ENCODE measurements at regions not wholly inside any gene's neighbourhood (a gene's known extent, or its start where the extent isn't known, plus 50 kb on each side); places are given as distances from the start of the nearest gene placed in this dataset.

GRCh38 chr7:155231941-155232340 is 65.7 kb upstream of the INSIG1 start:
- no peaks in the 10 kb centered on the region for H3K9me3 ChIP-seq (ENCODE audit: insufficient read depth, low read length)
- no peak overlapping the region for H3K9ac ChIP-seq (ENCODE audit: insufficient read length, low read depth)
- H3K4me1 ChIP-seq (ENCODE audit: insufficient read depth, insufficient read length): peaks cover 4% of the 10 kb centered on the region
- H3K4me3 ChIP-seq (ENCODE audit: insufficient read length, low read depth): no peak overlapping the region
- no peak for DNase-seq (ENCODE audit: low read depth, low spot score)
- peaks cover 6% of the 10 kb centered on the region for H3K27me3 ChIP-seq (ENCODE audit: insufficient read depth, insufficient read length)
- no peak for TF ChIP-seq YY1 (IDR thresholded peaks at IDR 0.05; ENCODE audit: insufficient read depth, insufficient read length)
- no peak for TF ChIP-seq SUZ12 (IDR thresholded peaks at IDR 0.05; ENCODE audit: extremely low read depth, insufficient read depth, insufficient read length)
- no peak for TF ChIP-seq ZNF274 (IDR thresholded peaks at IDR 0.05; ENCODE audit: low read depth, low read length)
- no peaks in the 10 kb centered on the region for H3K36me3 ChIP-seq (ENCODE audit: insufficient read depth, insufficient read length, low read length)

GRCh38 chr7:155232911-155233310 is 64.8 kb upstream of the INSIG1 start:
- Histone ChIP-seq H3K36me3 (ENCODE audit: insufficient read depth, insufficient read length, low read length) (no peaks in the 10 kb centered on the region), H3K27me3 (ENCODE audit: insufficient read depth, insufficient read length) (no peaks in the 10 kb centered on the region), H3K9ac (ENCODE audit: insufficient read length, low read depth) (no peak overlapping the region), H3K9me3 (ENCODE audit: insufficient read depth, low read length) (peaks cover 3% of the 10 kb centered on the region; the same call in 1 of the 2 replicates), H3K4me3 (ENCODE audit: insufficient read length, low read depth) (no peak overlapping the region), H3K4me1 (ENCODE audit: insufficient read depth, insufficient read length) (peaks cover 2% of the 10 kb centered on the region)
- TF ChIP-seq ZNF274 (IDR thresholded peaks at IDR 0.05; ENCODE audit: low read depth, low read length): no peak
- no peak for TF ChIP-seq YY1 (IDR thresholded peaks at IDR 0.05; ENCODE audit: insufficient read depth, insufficient read length)
- no peak for TF ChIP-seq SUZ12 (IDR thresholded peaks at IDR 0.05; ENCODE audit: extremely low read depth, insufficient read depth, insufficient read length)
- no peak for DNase-seq (ENCODE audit: low read depth, low spot score)

GRCh38 chr7:155233311-155234157 is 64.1 kb upstream of the INSIG1 start:
- DNase-seq (ENCODE audit: low read depth, low spot score): no peak

GRCh38 chr7:155234158-155234492 is 63.6 kb upstream of the INSIG1 start:
- TF ChIP-seq SUZ12 (IDR thresholded peaks at IDR 0.05; ENCODE audit: extremely low read depth, insufficient read depth, insufficient read length): no peak
- TF ChIP-seq ZNF274 (IDR thresholded peaks at IDR 0.05; ENCODE audit: low read depth, low read length): no peak
- no peak for TF ChIP-seq YY1 (IDR thresholded peaks at IDR 0.05; ENCODE audit: insufficient read depth, insufficient read length)
- Histone ChIP-seq H3K9me3 (ENCODE audit: insufficient read depth, low read length) (peaks cover 4% of the 10 kb centered on the region; the same call in 1 of the 2 replicates), H3K4me1 (ENCODE audit: insufficient read depth, insufficient read length) (peaks cover 2% of the 10 kb centered on the region), H3K9ac (ENCODE audit: insufficient read length, low read depth) (no peak overlapping the region), H3K36me3 (ENCODE audit: insufficient read depth, insufficient read length, low read length) (no peaks in the 10 kb centered on the region), H3K27me3 (ENCODE audit: insufficient read depth, insufficient read length) (no peaks in the 10 kb centered on the region), H3K4me3 (ENCODE audit: insufficient read length, low read depth) (no peak overlapping the region)
- DNase-seq (ENCODE audit: low read depth, low spot score): no peak

More at GRCh38 chr7:155233311-155234157, 64.1 kb upstream of the INSIG1 start:
- H3K36me3 ChIP-seq (ENCODE audit: insufficient read depth, insufficient read length, low read length): no peaks in the 10 kb centered on the region
- H3K27me3 ChIP-seq (ENCODE audit: insufficient read depth, insufficient read length): no peaks in the 10 kb centered on the region
- H3K4me3 ChIP-seq (ENCODE audit: insufficient read length, low read depth): no peak overlapping the region
- H3K4me1 ChIP-seq (ENCODE audit: insufficient read depth, insufficient read length): peaks cover 2% of the 10 kb centered on the region
- no peak overlapping the region for H3K9ac ChIP-seq (ENCODE audit: insufficient read length, low read depth)
- no peak for TF ChIP-seq SUZ12 (IDR thresholded peaks at IDR 0.05; ENCODE audit: extremely low read depth, insufficient read depth, insufficient read length)
- peaks cover 4% of the 10 kb centered on the region; the same call in 1 of the 2 replicates for H3K9me3 ChIP-seq (ENCODE audit: insufficient read depth, low read length)

- H3K9me3 ChIP-seq (ENCODE audit: insufficient read depth, low read length): peaks cover 4% of the 10 kb centered on the region; the same call in 1 of the 2 replicates
- no peak for DNase-seq (ENCODE audit: low read depth, low spot score)
- no peaks in the 10 kb centered on the region for H3K27me3 ChIP-seq (ENCODE audit: insufficient read depth, insufficient read length)
- H3K4me3 ChIP-seq (ENCODE audit: insufficient read length, low read depth): no peak overlapping the region
- no peak for TF ChIP-seq SUZ12 (IDR thresholded peaks at IDR 0.05; ENCODE audit: extremely low read depth, insufficient read depth, insufficient read length)
- TF ChIP-seq ZNF274 (IDR thresholded peaks at IDR 0.05; ENCODE audit: low read depth, low read length): no peak
- no peak for TF ChIP-seq YY1 (IDR thresholded peaks at IDR 0.05; ENCODE audit: insufficient read depth, insufficient read length)
- peaks cover 2% of the 10 kb centered on the region for H3K4me1 ChIP-seq (ENCODE audit: insufficient read depth, insufficient read length)
- no peaks in the 10 kb centered on the region for H3K36me3 ChIP-seq (ENCODE audit: insufficient read depth, insufficient read length, low read length)
- no peak overlapping the region for H3K9ac ChIP-seq (ENCODE audit: insufficient read length, low read depth)
Observed at GRCh38 chr7:155234950-155235789, 62.5 kb upstream of the INSIG1 start.

- Histone ChIP-seq H3K9ac (ENCODE audit: insufficient read length, low read depth) (no peak overlapping the region), H3K27me3 (ENCODE audit: insufficient read depth, insufficient read length) (no peaks in the 10 kb centered on the region), H3K9me3 (ENCODE audit: insufficient read depth, low read length) (peaks cover 4% of the 10 kb centered on the region; the same call in 1 of the 2 replicates), H3K4me1 (ENCODE audit: insufficient read depth, insufficient read length) (peaks cover 2% of the 10 kb centered on the region), H3K36me3 (ENCODE audit: insufficient read depth, insufficient read length, low read length) (no peaks in the 10 kb centered on the region), H3K4me3 (ENCODE audit: insufficient read length, low read depth) (no peak overlapping the region)
- DNase-seq (ENCODE audit: low read depth, low spot score): no peak
- TF ChIP-seq ZNF274 (IDR thresholded peaks at IDR 0.05; ENCODE audit: low read depth, low read length) (no peak), SUZ12 (IDR thresholded peaks at IDR 0.05; ENCODE audit: extremely low read depth, insufficient read depth, insufficient read length) (no peak), YY1 (IDR thresholded peaks at IDR 0.05; ENCODE audit: insufficient read depth, insufficient read length) (no peak)
Observed at GRCh38 chr7:155236386-155236785, 61.3 kb upstream of the INSIG1 start.

- Histone ChIP-seq H3K4me1 (ENCODE audit: insufficient read depth, insufficient read length) (no peaks in the 10 kb centered on the region), H3K9me3 (ENCODE audit: insufficient read depth, low read length) (peaks cover 4% of the 10 kb centered on the region; the same call in 1 of the 2 replicates), H3K4me3 (ENCODE audit: insufficient read length, low read depth) (no peak overlapping the region), H3K27me3 (ENCODE audit: insufficient read depth, insufficient read length) (no peaks in the 10 kb centered on the region), H3K9ac (ENCODE audit: insufficient read length, low read depth) (no peak overlapping the region), H3K36me3 (ENCODE audit: insufficient read depth, insufficient read length, low read length) (no peaks in the 10 kb centered on the region)
- DNase-seq (ENCODE audit: low read depth, low spot score): no peak
- TF ChIP-seq ZNF274 (IDR thresholded peaks at IDR 0.05; ENCODE audit: low read depth, low read length): no peak
- TF ChIP-seq SUZ12 (IDR thresholded peaks at IDR 0.05; ENCODE audit: extremely low read depth, insufficient read depth, insufficient read length): no peak
- no peak for TF ChIP-seq YY1 (IDR thresholded peaks at IDR 0.05; ENCODE audit: insufficient read depth, insufficient read length)
Observed at GRCh38 chr7:155237297-155237696, 60.4 kb upstream of the INSIG1 start.
